Omental fat pad (tissue), 3 donors: ENCODE measurements at regions not wholly inside any gene's neighbourhood (a gene's known extent, or its start where the extent isn't known, plus 50 kb on each side); places are given as distances from the start of the nearest gene placed in this dataset.

Experiments used
- ATAC-seq: fragments of 150-250 bp; one replicate; pipeline ENCODE4 v1.9.1; 2016; ENCODE audit warnings: mild to moderate bottlenecking, moderate library complexity; ENCODE audit not compliant: low FRiP score
- DNase-seq: peaks from one replicate; pipeline ENCODE4 v3.0.0-alpha.2; 2019; ENCODE audit warnings: low spot score
- TF ChIP-seq, protein P1 (sequence below), 3 donors: fragments of 450-650 bp; IDR thresholded peaks; one replicate each; pipeline ENCODE4 v1.5.1; 2016 to 2017; ENCODE audit warnings: antibody characterized with exemption in 3 of 3, mild to moderate bottlenecking in 3 of 3, moderate library complexity in 2 of 3

DNA sequence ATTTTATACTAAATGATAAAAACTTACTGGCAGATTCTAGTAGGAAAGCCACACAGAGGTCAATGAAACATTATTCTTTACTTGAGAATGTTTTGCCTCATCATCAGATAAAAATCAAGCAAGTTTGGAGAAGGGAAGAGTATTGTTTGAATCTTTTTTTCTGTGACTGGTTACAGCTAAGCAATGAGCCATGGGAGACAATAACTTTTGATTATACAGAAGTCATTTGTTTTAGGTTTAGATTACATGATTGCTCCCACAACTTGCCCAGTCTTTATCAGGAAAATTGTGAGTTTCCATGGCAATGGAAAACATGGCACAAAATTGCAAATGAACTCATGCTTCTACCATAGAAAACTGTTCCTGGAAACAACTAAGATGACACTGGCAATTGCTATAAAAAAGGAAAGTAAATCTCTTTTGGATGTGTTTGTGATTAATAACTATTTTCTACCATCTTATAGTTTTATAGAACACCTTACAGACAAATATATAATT is 476.8 kb downstream of the MBD2 start:
- DNase-seq: no peak
- ATAC-seq: no peak
- TF ChIP-seq, protein P1, sequence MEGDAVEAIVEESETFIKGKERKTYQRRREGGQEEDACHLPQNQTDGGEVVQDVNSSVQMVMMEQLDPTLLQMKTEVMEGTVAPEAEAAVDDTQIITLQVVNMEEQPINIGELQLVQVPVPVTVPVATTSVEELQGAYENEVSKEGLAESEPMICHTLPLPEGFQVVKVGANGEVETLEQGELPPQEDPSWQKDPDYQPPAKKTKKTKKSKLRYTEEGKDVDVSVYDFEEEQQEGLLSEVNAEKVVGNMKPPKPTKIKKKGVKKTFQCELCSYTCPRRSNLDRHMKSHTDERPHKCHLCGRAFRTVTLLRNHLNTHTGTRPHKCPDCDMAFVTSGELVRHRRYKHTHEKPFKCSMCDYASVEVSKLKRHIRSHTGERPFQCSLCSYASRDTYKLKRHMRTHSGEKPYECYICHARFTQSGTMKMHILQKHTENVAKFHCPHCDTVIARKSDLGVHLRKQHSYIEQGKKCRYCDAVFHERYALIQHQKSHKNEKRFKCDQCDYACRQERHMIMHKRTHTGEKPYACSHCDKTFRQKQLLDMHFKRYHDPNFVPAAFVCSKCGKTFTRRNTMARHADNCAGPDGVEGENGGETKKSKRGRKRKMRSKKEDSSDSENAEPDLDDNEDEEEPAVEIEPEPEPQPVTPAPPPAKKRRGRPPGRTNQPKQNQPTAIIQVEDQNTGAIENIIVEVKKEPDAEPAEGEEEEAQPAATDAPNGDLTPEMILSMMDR (IDR thresholded peaks at IDR 0.05): no peak

- TF ChIP-seq, protein P1 (IDR thresholded peaks at IDR 0.05): no peak
- ATAC-seq (no peak), DNase-seq (no peak)
These were observed 477.3 kb downstream of the MBD2 start for GRCh38 chr18:53747210-53747609.

- ATAC-seq (no peak), DNase-seq (no peak)
- TF ChIP-seq, protein P1 (IDR thresholded peaks at IDR 0.05): no peak
These were observed 478.5 kb downstream of the MBD2 start for GRCh38 chr18:53745986-53746385.

DNA sequence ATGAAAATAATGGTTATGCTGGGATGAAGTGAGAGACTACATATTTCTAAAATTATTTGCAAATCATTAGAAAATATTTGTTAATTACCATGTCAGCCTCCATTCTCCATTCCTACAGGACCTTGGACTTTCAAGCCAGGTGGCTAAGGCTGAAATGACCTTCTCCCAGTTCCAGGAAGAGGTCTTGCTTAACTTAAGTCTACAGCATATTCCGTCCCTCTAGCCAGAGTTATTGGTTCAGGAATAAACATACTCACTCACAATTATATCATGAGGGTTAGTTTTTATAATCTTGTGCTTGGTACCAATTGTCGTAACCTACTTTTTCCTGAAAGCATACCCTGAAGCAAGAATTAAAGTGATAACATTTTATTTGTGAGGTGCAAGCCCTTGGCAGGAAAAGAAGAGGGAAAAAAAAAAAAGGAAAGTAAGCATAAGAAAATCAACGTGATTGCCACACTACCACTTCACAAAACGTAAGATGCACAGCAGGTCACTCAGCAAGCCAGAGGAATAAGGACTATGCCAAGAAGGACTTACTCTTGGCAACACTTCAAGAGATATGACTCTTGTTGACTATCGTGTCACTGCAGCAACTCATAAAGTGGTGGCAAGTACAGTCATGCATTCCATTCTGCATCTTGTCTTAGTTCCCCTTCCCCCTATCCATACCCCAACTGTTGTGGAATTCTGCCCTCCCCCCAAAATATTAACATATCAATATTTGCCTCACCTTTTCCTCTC is 479.1 kb downstream of the MBD2 start:
- TF ChIP-seq, protein P1 (IDR thresholded peaks at IDR 0.05): no peak
- no peak for DNase-seq
- ATAC-seq: no peak

DNA sequence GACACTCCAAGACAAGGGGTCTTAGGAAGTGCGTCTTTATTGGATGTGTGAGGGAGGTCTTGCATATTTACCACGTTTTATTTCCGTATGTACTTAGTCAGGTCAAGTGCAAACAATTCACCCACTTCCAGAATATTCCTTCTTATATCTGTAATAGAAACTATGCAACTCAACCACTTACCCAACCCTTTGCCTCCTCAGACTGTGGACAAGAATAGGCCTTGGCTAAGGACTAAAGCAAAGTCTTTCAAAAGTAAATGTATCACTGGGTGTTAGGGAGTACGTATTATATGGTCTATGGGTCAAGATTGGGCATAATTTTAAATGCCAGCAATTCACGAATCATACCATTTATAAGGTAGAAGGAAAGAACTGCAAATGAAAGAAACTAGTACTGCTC is 484.8 kb downstream of the MBD2 start:
- no peak for ATAC-seq
- TF ChIP-seq, protein P1 (IDR thresholded peaks at IDR 0.05): no peak
- DNase-seq: no peak

GRCh38 chr18:53735526-53735925 is 488.9 kb downstream of the MBD2 start:
- TF ChIP-seq, protein P1 (IDR thresholded peaks at IDR 0.05): no peak
- ATAC-seq: no peak
- DNase-seq: no peak

GRCh38 chr18:53715243-53715853 is 509.1 kb downstream of the MBD2 start:
- TF ChIP-seq, protein P1 (IDR thresholded peaks at IDR 0.05): no peak
- DNase-seq: no peak
- ATAC-seq: no peak
